SK-N-MC (cell line): ENCODE measurements at regions not wholly inside any gene's neighbourhood (a gene's known extent, or its start where the extent isn't known, plus 50 kb on each side); places are given as distances from the start of the nearest gene placed in this dataset.

Experiments
- DNase-seq: peaks from one replicate; pipeline ENCODE4 v3.0.0-alpha.2; 2011; ENCODE audit warnings: low read depth, low spot score
- H3K27ac ChIP-seq: fragments of 200-600 bp; sonication (generic); 2 replicates; pipeline ENCODE4 v1.5.1; 2016; ENCODE audit warnings: mixed run types
- H3K36me3 ChIP-seq: fragments of 200-600 bp; sonication (generic); 2 replicates; pipeline ENCODE4 v1.6.1; 2017; ENCODE audit warnings: antibody characterized with exemption, low read length, mixed read lengths; ENCODE audit not compliant: insufficient read depth
- H3K4me3 ChIP-seq: fragments of 200-600 bp; sonication (generic); 2 replicates; pipeline ENCODE4 v1.5.1; 2016
- H3K9ac ChIP-seq: fragments of 200-600 bp; sonication (generic); 2 replicates; pipeline ENCODE4 v1.8.0; 2017; ENCODE audit warnings: mixed run types, mixed read lengths; ENCODE audit not compliant: insufficient read length
- H3K9me3 ChIP-seq: fragments of 200-600 bp; sonication (generic); 2 replicates; pipeline ENCODE4 v1.6.1; 2017; ENCODE audit warnings: low read depth, mild to moderate bottlenecking, antibody characterized with exemption, low read length, moderate library complexity, mixed read lengths
- EZH2 ChIP-seq: fragments of 200-600 bp; sonication (generic); IDR thresholded peaks from one replicate; pipeline ENCODE4 v1.6.1; 2017; ENCODE audit warnings: antibody characterized with exemption
- FOXP2 ChIP-seq: optimal IDR thresholded peaks from 2 replicates; pipeline ENCODE3; 2011; ENCODE audit warnings: mild to moderate bottlenecking, moderate library complexity; ENCODE audit not compliant: insufficient read depth; ENCODE audit errors: extremely low read length, control extremely low read depth
- POLR2AphosphoS5 ChIP-seq: IDR thresholded peaks from 2 replicates; pipeline ENCODE4 v1.6.1; 2012; ENCODE audit warnings: mild to moderate bottlenecking, low read depth, low read length, borderline replicate concordance

DNA sequence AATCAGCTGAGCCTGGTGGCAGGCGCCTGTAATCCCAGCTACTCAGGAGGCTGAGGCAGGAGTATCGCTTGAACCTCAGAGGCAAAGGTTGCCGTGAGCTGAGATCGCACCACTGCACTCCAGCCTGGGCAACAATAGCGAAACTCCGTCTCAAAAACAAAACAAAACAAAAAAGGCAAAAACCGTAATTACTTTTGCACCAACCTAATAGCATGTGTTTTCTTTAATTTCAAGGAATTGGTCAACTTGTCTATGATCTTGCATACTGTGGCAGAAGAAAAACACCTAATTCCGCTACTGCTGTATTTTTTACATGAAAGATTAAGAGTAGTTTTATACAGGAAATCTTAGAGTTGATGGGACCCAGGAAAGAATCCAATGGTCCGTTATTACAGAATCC lies 241.2 kb downstream of the COL4A1 start:
- DNase-seq, result no peak
- Histone ChIP-seq H3K9me3 (no peaks in the 10 kb centered on the region), H3K9ac (no peak overlapping the region), H3K27ac (no peak overlapping the region), H3K4me3 (no peak overlapping the region), H3K36me3 (no peaks in the 10 kb centered on the region)
- TF ChIP-seq POLR2AphosphoS5, result no peak
- TF ChIP-seq FOXP2, result no peak
- TF ChIP-seq EZH2, result no peak

DNA sequence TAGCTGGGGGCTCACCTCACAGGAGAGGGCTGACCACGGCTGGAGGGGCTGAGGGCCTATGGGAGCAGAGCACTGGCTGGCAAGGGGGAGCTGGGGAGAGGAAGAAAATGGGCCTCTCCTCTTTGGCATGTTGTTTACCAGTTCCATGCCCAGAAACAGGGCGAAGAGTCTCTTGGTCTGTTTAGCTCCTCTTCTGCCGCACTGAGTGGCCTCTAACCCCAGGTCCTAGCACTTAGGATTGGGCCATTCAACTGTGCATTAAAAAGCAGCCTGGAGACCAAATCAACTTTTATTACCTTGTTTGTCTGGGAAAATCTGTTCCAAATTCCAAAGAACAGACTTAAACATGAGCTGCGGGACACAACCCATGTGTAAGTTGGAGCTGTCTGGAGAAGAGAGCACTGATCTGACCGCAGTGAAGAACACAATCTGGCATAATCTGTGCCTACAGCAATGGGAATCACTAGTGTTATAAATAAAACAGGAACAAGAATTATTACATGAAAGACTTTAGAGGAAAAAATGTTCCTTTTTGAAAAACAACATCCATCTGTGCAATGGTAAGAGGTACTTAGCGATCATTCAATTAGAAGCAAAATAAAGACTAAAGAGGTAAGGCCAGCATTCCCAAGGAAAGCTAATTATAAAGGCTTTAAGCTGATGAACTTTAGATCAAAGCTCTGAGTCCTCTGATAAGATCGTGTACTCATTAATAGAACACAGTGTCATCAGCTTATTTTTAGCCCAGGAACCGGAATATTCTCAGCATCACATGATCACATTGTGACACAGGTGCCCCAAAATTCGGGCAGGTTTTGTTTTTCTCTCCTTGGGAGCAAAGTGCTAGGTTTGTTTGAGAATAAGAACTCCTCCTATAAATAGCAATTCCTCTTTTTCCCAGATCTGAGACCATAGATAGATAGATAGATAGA lies 243.2 kb downstream of the COL4A1 start:
- H3K36me3 ChIP-seq, result no peaks in the 10 kb centered on the region
- H3K9me3 ChIP-seq, result no peaks in the 10 kb centered on the region
- TF ChIP-seq FOXP2, result no peak
- TF ChIP-seq POLR2AphosphoS5, result no peak
- TF ChIP-seq EZH2, result no peak
- H3K27ac ChIP-seq, result no peak overlapping the region
- no peak for DNase-seq
- H3K9ac ChIP-seq, result no peak overlapping the region
- no peak overlapping the region for H3K4me3 ChIP-seq

DNA sequence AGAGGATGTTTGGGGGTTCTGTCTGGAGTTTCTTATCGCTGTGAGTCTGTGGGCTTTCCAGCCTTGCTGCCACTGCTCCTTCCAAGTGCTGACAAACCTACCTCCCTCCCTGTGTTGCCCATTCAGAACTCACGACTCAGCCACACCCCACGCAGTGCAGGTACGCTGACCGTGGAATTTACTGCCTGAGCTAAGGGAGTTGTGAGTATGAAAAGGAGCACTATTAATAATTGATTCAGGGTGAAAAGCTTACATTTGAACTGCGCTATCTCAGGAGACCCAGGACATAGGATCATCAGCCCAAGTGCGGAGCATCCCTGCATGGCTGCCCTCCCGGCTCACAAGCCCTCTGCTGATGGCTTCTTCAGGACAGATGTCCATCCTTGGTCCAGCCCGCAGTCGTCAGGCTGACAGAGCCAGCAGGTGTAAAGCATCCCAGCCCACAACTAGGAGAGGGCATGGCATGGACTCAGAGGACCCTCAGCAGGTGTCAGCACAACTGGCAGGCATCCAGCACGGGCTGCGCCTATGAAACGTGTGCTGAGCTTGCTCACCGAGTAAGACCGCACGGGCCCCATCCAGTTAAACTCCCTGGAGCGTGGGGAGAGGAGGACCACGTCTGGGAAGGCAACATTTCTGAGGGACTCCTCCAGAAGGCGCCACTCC lies 244.0 kb downstream of the COL4A1 start:
- TF ChIP-seq FOXP2 (no peak), EZH2 (no peak), POLR2AphosphoS5 (no peak)
- Histone ChIP-seq H3K36me3 (no peaks in the 10 kb centered on the region), H3K4me3 (no peak overlapping the region), H3K27ac (no peak overlapping the region), H3K9me3 (no peaks in the 10 kb centered on the region), H3K9ac (no peak overlapping the region)
- DNase-seq, result no peak

DNA sequence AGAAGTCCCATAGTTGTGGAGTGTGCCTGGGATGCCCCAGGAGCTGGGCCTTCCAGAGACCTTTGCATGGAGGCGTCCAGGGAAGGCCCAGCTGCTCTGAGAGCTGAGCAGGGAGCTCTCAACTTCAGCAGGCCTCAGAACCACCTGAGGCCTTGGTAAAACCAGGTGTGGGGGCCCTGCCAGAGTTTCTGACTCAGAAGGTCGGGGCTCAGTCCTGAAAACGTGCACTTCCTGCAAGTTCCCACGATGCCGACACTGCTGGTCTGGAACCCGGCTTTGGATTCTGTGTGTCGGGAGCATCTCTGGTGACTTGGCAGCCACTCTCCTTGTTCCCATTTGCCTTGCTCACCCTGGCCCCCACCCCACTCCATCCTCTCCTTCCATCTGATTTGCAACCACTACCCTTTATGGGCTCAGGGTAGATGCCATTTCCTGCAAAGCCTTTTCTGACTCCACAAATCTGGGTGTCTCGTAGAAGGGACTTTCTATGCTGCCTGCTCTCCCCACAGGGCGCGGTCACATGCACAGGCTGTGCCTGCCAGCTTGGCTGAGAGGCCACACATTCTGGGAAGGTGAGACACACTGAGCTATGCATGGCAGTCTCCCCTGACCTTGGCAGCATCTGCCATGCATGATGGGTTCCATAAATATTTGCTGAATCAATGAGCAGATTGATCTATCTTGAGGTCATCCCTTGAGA lies 244.7 kb downstream of the COL4A1 start:
- H3K27ac ChIP-seq, result no peak overlapping the region
- DNase-seq, result no peak

DNA sequence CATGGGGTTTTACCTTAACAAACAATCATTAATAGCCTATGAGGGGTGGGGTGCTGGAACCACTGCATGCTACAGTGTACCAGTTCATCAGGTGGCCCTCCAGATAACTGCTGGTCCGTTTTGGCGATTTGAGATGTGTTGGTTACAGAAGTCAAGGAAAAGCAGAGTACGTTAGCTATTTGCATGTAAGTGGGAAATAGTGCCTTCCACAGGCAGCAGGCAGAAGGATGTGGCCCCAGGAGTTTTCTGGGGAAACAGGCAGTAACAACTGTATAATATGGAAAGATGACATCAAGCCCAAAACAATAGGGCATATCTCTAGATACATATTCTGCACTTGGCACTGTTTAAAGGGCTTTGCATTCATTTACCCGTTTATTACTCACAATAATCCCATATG lies 245.7 kb downstream of the COL4A1 start:
- Histone ChIP-seq H3K9me3 (no peaks in the 10 kb centered on the region), H3K27ac (no peak overlapping the region), H3K4me3 (no peak overlapping the region), H3K9ac (no peak overlapping the region), H3K36me3 (no peaks in the 10 kb centered on the region)
- TF ChIP-seq EZH2 (no peak), FOXP2 (no peak)
- DNase-seq, result no peak

More for the DNA sequence above, 244.7 kb downstream of the COL4A1 start:
- no peak overlapping the region for H3K4me3 ChIP-seq
- no peaks in the 10 kb centered on the region for H3K36me3 ChIP-seq
- no peak for TF ChIP-seq EZH2
- no peak for TF ChIP-seq FOXP2
- no peak for TF ChIP-seq POLR2AphosphoS5
- no peaks in the 10 kb centered on the region for H3K9me3 ChIP-seq
- H3K9ac ChIP-seq, result no peak overlapping the region

DNA sequence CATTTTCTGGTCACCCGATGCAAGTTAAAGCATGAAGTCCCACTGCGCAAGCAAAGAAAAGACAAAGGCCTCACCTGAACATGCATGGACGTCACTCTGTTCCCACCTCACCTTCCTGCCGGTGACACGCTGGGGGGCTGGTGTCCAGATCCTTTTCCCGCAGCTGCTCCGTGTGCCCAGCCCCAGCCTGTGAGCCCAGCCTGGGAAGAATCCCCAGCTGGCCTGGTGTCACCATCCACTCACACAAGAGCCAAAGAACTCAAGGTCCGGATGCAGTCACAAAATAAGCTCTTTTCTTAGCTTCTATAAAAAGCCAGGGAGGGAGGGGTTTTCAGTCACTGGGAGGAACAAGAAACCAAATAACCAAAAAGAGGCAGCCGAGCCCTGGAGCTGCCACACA lies 249.9 kb downstream of the COL4A1 start:
- H3K36me3 ChIP-seq, result no peaks in the 10 kb centered on the region
- H3K27ac ChIP-seq, result no peak overlapping the region
- H3K4me3 ChIP-seq, result no peak overlapping the region

DNA sequence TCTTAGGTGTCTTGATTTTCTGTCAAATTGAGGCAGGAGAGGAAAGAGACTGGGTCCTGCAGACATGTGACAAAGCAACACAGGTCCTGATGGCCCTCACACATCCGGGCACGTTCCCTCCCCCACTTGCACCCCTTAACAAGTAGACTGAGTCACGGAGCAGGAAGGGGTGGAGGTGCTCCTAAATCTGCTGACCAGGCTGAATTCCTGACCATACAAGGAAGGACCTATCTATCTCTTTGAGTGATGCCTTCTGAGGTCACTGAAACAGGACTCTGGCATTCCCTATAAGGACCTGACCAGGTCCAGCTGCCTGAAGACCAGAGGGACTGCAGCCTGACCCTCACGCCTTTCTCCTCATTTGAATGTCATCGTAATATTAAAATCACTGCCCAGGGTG lies 250.3 kb downstream of the COL4A1 start:
- Histone ChIP-seq H3K27ac (no peak overlapping the region), H3K9me3 (no peaks in the 10 kb centered on the region), H3K9ac (no peak overlapping the region), H3K36me3 (no peaks in the 10 kb centered on the region), H3K4me3 (no peak overlapping the region)
- TF ChIP-seq EZH2 (no peak), FOXP2 (no peak), POLR2AphosphoS5 (no peak)
- no peak for DNase-seq

More for the DNA sequence above, 249.9 kb downstream of the COL4A1 start:
- H3K9me3 ChIP-seq, result no peaks in the 10 kb centered on the region
- TF ChIP-seq POLR2AphosphoS5 (no peak), EZH2 (no peak), FOXP2 (no peak)
- H3K9ac ChIP-seq, result no peak overlapping the region
- DNase-seq, result no peak

DNA sequence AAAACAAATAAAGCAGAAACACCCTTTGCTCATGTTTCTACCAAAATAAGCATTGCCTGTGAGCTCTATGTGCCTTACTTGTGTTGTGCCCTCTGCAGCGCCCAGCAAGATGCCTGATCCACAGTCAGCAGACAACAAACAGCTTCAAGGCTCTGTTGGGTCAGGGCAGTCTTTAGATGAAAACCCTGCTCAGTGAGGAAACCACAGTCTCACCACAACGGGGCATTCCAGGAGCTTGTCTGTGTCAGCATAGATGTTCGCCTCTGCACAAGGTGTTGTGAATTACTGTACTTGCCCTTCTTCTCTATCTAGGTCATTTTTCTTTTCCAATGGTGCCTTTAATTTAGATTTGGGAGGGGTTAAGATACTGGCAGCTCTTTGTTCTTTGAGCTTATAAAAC lies 251.9 kb downstream of the COL4A1 start:
- Histone ChIP-seq H3K9ac (no peak overlapping the region), H3K27ac (no peak overlapping the region), H3K36me3 (no peaks in the 10 kb centered on the region), H3K9me3 (no peaks in the 10 kb centered on the region), H3K4me3 (no peak overlapping the region)
- no peak for DNase-seq
- TF ChIP-seq FOXP2 (no peak), POLR2AphosphoS5 (no peak), EZH2 (no peak)
